Uterus (tissue), 2 donors: ENCODE measurements at regions not wholly inside any gene's neighbourhood (a gene's known extent, or its start where the extent isn't known, plus 50 kb on each side); places are given as distances from the start of the nearest gene placed in this dataset.

Experiments used
- CTCF ChIP-seq, 4 experiments: fragments of 200-600 bp in 2 of 4; fragments of 450-650 bp in 2 of 4; sonication (generic) in 2 of 4; IDR thresholded peaks; one replicate each; pipeline ENCODE4 v1.5.1; 2016 to 2019; ENCODE audit warnings: antibody characterized with exemption in 4 of 4, mild to moderate bottlenecking in 2 of 4, moderate library complexity in 1 of 4
- POLR2A ChIP-seq, 2 donors: fragments of 450-650 bp; IDR thresholded peaks; one replicate each; pipeline ENCODE4 v1.6.1; 2016; ENCODE audit warnings: antibody characterized with exemption in 2 of 2, mild to moderate bottlenecking in 1 of 2, moderate library complexity in 1 of 2

GRCh38 chr7:135731-136645, 56.4 kb upstream of the FAM20C start:
- TF ChIP-seq CTCF (IDR thresholded peaks at IDR 0.05) (no peak), POLR2A (IDR thresholded peaks at IDR 0.05) (no peak)
